ENCODE measurements at regions not wholly inside any gene's neighbourhood (a gene's known extent, or its start where the extent isn't known, plus 50 kb on each side); places are given as distances from the start of the nearest gene placed in this dataset.

DNA sequence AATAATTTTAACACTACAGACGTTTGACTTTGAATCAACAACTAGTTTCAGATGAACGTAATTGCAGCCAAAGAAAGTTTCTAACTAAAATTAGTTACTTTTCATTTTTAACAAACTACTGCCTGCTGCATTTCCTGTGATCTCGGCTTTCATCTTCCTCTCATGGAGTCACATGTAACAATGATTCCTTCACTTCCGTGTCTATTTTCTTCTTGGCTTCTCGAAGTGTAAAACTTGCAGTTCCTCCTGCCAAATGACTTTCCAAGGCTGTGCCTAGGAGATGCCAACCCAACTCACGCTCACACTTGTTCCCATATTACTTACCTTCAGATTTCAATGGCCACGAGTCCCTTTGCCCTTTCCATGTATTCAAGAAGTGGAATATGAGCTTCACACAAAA lies 1406.3 kb upstream of the CELF4 start:
- 88% methylated on average over 7 of the region's 7 CpGs; no CpG with 5 or more reads in 1 of the 2 experiments for WGBS, 2 experiments (ENCODE audit: extremely low coverage in 1 of 2, insufficient coverage in 1 of 2, insufficient read length in 1 of 2, insufficient replicate concordance in 2 of 2, low coverage in 1 of 2, low lambda C conversion rate in 2 of 2, missing lambda C conversion rate in 1 of 2)
- H3K14ac ChIP-seq (ENCODE audit: insufficient read length), result no peak overlapping the region
- H3K79me1 ChIP-seq (ENCODE audit: low read depth, low read length), result no peaks in the 10 kb centered on the region
- no peaks in the 10 kb centered on the region for H3K36me3 ChIP-seq (ENCODE audit: control insufficient read depth in 2 of 4, insufficient read depth in 4 of 4, low read length in 3 of 4)
- ChIA-PET CTCF (ENCODE audit: partially characterized antibody) (no interaction called here), POLR2A (ENCODE audit: partially characterized antibody) (no interaction called here)
- peak overlapping the region; percentile 83; the same call in 1 of the 2 replicates for H2AFZ ChIP-seq (ENCODE audit: low read length)
- H3K9ac ChIP-seq (replicated peaks in 1 of 4; ENCODE audit: extremely low read depth in 1 of 4, low read depth in 3 of 4, low read length in 3 of 4), result no peak overlapping the region
- no peak overlapping the region for H4K8ac ChIP-seq (ENCODE audit: extremely low read depth, insufficient read depth, low read length)
- no peak overlapping the region for H3K4me2 ChIP-seq (ENCODE audit: insufficient read depth in 1 of 2, low read depth in 2 of 2, low read length in 2 of 2)
- H4K91ac ChIP-seq (replicated peaks; ENCODE audit: insufficient read length, low read length), result no peak overlapping the region
- H3K23me2 ChIP-seq (ENCODE audit: low read depth, low read length), result no peaks in the 10 kb centered on the region
- no peak overlapping the region for H3K4ac ChIP-seq (replicated peaks; ENCODE audit: insufficient read length, low read depth, low read length)
- H3K27me3 ChIP-seq (replicated peaks in 1 of 4; ENCODE audit: control insufficient read depth in 3 of 4, extremely low read depth in 1 of 4, insufficient read depth in 3 of 4, low read length in 3 of 4), result no peaks in the 10 kb centered on the region
- no peak for FAIRE-seq
- H3K79me2 ChIP-seq (ENCODE audit: control insufficient read depth in 1 of 2, insufficient read depth in 2 of 2, low read length in 2 of 2), result no peaks in the 10 kb centered on the region
- H2BK120ac ChIP-seq (replicated peaks; ENCODE audit: low read depth, low read length), result no peak overlapping the region
- no peak overlapping the region for H3K4me3 ChIP-seq (ENCODE audit: extremely low read depth in 1 of 4, insufficient read depth in 2 of 4, low read depth in 3 of 4, low read length in 4 of 4)
- no peak overlapping the region for H2BK12ac ChIP-seq (ENCODE audit: low read depth, low read length)
- no peak for DNase-seq (ENCODE audit: low read depth in 1 of 2, low spot score in 2 of 2)
- H3K18ac ChIP-seq (ENCODE audit: extremely low read depth, low read length), result no peak overlapping the region
- H3K23ac ChIP-seq (ENCODE audit: insufficient read length), result no peak overlapping the region
- H2BK5ac ChIP-seq (ENCODE audit: low read depth, low read length), result no peak overlapping the region
- H3K9me3 ChIP-seq (ENCODE audit: insufficient read depth in 2 of 2, low read depth in 1 of 2, low read length in 1 of 2), result no peaks in the 10 kb centered on the region
- H4K20me1 ChIP-seq (replicated peaks in 1 of 2; ENCODE audit: control insufficient read depth in 1 of 2, insufficient read depth in 2 of 2, low read length in 2 of 2), result no peaks in the 10 kb centered on the region
- no peak overlapping the region for H2BK15ac ChIP-seq (ENCODE audit: low read length)
- H2AK5ac ChIP-seq (ENCODE audit: low read depth, low read length), result no peak overlapping the region
- no peak overlapping the region for H3K27ac ChIP-seq (ENCODE audit: low read depth, low read length)
- no peak overlapping the region for H3K56ac ChIP-seq (replicated peaks; ENCODE audit: insufficient read length, low read depth, low read length)
- no peak overlapping the region for H4K5ac ChIP-seq (ENCODE audit: insufficient read length, low read depth, low read length)
- no peak overlapping the region for H2BK20ac ChIP-seq (ENCODE audit: low read length)
- no peaks in the 10 kb centered on the region for H3K4me1 ChIP-seq (replicated peaks in 1 of 4; ENCODE audit: control insufficient read depth in 3 of 4, insufficient read depth in 4 of 4, low read length in 3 of 4)
- TF ChIP-seq CBX8 (IDR thresholded peaks at IDR 0.05; ENCODE audit: borderline replicate concordance, low read depth, low read length) (no peak), SP1 (IDR thresholded peaks at IDR 0.05; ENCODE audit: low read depth, low read length) (no peak), KDM5A (IDR thresholded peaks at IDR 0.05; ENCODE audit: low read length) (no peak), MAFK (IDR thresholded peaks at IDR 0.05; ENCODE audit: low read depth, low read length) (no peak), BACH1 (IDR thresholded peaks at IDR 0.05; ENCODE audit: low read length) (no peak), EZH2 (IDR thresholded peaks at IDR 0.05; ENCODE audit: low read depth, low read length, severe bottlenecking) (no peak), CTBP2 (IDR thresholded peaks at IDR 0.05; ENCODE audit: borderline replicate concordance, insufficient read depth, insufficient read length, low read length) (no peak), KDM4A (IDR thresholded peaks at IDR 0.05; ENCODE audit: low read depth, low read length, severe bottlenecking) (no peak), POLR2A (IDR thresholded peaks at IDR 0.05; ENCODE audit: control extremely low read depth in 1 of 2, low read depth in 2 of 2, low read length in 2 of 2) (no peak), BRCA1 (IDR thresholded peaks at IDR 0.05; ENCODE audit: low read depth, low read length) (no peak), TCF12 (IDR thresholded peaks at IDR 0.05; ENCODE audit: low read depth, low read length) (no peak)
- TF ChIP-seq, protein P1, sequence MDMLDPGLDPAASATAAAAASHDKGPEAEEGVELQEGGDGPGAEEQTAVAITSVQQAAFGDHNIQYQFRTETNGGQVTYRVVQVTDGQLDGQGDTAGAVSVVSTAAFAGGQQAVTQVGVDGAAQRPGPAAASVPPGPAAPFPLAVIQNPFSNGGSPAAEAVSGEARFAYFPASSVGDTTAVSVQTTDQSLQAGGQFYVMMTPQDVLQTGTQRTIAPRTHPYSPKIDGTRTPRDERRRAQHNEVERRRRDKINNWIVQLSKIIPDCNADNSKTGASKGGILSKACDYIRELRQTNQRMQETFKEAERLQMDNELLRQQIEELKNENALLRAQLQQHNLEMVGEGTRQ (IDR thresholded peaks at IDR 0.05; ENCODE audit: low read length), result no peak
- TF ChIP-seq, protein P2, sequence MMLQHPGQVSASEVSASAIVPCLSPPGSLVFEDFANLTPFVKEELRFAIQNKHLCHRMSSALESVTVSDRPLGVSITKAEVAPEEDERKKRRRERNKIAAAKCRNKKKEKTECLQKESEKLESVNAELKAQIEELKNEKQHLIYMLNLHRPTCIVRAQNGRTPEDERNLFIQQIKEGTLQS (IDR thresholded peaks at IDR 0.05; ENCODE audit: insufficient read depth, low read depth, low read length), result no peak
- TF ChIP-seq, protein P3, sequence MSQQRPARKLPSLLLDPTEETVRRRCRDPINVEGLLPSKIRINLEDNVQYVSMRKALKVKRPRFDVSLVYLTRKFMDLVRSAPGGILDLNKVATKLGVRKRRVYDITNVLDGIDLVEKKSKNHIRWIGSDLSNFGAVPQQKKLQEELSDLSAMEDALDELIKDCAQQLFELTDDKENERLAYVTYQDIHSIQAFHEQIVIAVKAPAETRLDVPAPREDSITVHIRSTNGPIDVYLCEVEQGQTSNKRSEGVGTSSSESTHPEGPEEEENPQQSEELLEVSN (IDR thresholded peaks at IDR 0.05), result no peak

All from H1 (cell line).